ENCODE measurements at regions not wholly inside any gene's neighbourhood (a gene's known extent, or its start where the extent isn't known, plus 50 kb on each side); places are given as distances from the start of the nearest gene placed in this dataset.

DNA sequence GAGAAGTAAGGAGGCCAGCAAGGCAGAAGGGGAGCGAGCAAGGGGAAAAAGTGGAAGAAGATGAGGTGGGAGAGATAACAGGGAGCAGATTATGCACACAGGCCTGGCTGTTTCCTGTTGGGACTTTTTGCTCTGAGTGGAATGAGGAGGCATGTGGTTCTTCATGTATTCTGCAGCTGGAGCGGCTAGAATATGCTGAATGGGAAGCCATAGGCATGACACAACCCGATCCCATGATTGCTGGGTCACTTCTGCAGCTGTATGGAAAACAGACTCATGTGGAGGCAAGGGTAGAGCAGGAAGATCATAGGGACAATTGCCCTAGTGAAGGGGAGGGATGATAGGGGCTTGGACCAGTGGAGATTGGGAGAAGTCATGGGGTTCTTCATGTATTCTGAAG lies 206.0 kb upstream of the SUCLG2 start:
- no peaks in the 10 kb centered on the region for H3K27me3 ChIP-seq
- H3K9me3 ChIP-seq: no peaks in the 10 kb centered on the region
- no peaks in the 10 kb centered on the region for H3K36me3 ChIP-seq
- no peak overlapping the region for H3K27ac ChIP-seq
- H3K4me3 ChIP-seq: no peak overlapping the region
- DNase-seq: no peak
- TF ChIP-seq, protein P1, sequence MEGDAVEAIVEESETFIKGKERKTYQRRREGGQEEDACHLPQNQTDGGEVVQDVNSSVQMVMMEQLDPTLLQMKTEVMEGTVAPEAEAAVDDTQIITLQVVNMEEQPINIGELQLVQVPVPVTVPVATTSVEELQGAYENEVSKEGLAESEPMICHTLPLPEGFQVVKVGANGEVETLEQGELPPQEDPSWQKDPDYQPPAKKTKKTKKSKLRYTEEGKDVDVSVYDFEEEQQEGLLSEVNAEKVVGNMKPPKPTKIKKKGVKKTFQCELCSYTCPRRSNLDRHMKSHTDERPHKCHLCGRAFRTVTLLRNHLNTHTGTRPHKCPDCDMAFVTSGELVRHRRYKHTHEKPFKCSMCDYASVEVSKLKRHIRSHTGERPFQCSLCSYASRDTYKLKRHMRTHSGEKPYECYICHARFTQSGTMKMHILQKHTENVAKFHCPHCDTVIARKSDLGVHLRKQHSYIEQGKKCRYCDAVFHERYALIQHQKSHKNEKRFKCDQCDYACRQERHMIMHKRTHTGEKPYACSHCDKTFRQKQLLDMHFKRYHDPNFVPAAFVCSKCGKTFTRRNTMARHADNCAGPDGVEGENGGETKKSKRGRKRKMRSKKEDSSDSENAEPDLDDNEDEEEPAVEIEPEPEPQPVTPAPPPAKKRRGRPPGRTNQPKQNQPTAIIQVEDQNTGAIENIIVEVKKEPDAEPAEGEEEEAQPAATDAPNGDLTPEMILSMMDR (IDR thresholded peaks at IDR 0.05): no peak
- TF ChIP-seq POLR2A (IDR thresholded peaks at IDR 0.05): no peak
- intact Hi-C loops (cut with DNase I; ENCODE audit: low total_unique reads): no loop called here
- H3K4me1 ChIP-seq: no peaks in the 10 kb centered on the region

DNA sequence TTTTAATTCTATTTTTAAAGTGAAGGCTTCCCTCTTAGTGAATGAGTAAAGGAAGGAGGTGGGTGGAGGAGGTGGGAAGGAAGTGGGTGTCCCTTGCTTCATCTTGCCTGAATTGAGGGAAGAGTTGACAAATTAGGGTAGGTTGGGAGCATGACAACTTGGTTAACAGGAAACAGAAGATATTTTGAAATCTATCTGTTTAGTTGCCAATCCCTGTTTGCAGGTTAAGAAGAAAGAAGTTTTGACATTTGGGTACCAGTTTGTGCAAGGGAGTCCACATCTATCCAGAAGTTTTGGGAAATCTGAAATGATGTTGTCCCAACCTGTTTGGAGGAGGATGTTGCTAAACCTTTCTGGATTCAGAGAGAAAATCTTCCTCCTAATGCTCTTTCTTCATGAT lies 204.1 kb upstream of the SUCLG2 start:
- no peak overlapping the region for H3K27ac ChIP-seq
- no peaks in the 10 kb centered on the region for H3K36me3 ChIP-seq
- intact Hi-C loops (cut with DNase I; ENCODE audit: low total_unique reads): no loop called here
- H3K27me3 ChIP-seq: no peaks in the 10 kb centered on the region
- no peak for DNase-seq
- no peaks in the 10 kb centered on the region for H3K4me1 ChIP-seq
- H3K9me3 ChIP-seq: no peaks in the 10 kb centered on the region
- H3K4me3 ChIP-seq: no peak overlapping the region
- no peak for TF ChIP-seq POLR2A (IDR thresholded peaks at IDR 0.05)
- TF ChIP-seq, protein P1 (IDR thresholded peaks at IDR 0.05): no peak

DNA sequence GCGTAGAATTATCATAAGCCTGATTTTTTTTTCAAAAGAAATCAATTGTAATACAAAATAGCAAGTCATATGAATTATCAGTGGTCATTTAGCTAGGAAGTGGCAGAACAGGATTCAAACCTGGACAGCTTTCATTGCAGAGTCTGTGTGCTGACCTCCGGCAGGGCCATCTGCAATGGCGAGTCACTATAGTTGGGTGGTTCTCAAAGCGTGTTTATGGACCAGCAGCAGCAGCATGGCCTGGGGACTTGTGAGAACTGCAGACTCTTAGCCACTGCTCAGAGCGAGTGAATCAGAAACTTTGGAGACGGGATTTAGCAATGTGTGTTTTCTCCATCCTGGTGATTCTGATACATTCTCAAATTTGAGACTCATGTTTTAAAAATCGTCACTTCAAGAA lies 202.3 kb upstream of the SUCLG2 start:
- DNase-seq: no peak
- TF ChIP-seq, protein P1 (IDR thresholded peaks at IDR 0.05): no peak
- TF ChIP-seq POLR2A (IDR thresholded peaks at IDR 0.05): no peak
- H3K4me3 ChIP-seq: no peak overlapping the region
- H3K27ac ChIP-seq: no peak overlapping the region
- no peaks in the 10 kb centered on the region for H3K27me3 ChIP-seq
- no peaks in the 10 kb centered on the region for H3K9me3 ChIP-seq
- intact Hi-C loops (cut with DNase I; ENCODE audit: low total_unique reads): no loop called here
- no peaks in the 10 kb centered on the region for H3K4me1 ChIP-seq
- no peaks in the 10 kb centered on the region for H3K36me3 ChIP-seq

DNA sequence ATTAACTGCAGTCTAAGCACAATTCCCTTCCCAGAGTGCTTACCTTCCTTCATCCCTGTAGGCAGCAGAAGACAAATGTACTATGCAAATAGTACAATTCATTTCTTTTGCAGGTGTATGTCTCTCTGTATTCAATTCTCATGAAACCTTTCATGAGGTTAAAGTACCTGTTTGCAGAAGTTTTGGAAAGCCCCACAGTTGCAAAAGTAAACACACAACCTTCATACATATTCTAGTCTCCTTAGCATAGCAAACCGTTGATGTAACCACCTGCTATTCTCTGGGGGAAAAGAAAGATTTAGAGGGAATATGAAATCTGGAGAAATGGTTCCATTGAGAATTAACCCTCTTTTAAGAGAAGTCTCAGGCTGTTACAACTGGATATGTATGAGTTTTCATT lies 200.3 kb upstream of the SUCLG2 start:
- H3K27me3 ChIP-seq: no peaks in the 10 kb centered on the region
- H3K4me3 ChIP-seq: no peak overlapping the region
- no peaks in the 10 kb centered on the region for H3K36me3 ChIP-seq
- no peak for TF ChIP-seq POLR2A (IDR thresholded peaks at IDR 0.05)
- TF ChIP-seq, protein P1 (IDR thresholded peaks at IDR 0.05): no peak
- H3K4me1 ChIP-seq: no peaks in the 10 kb centered on the region
- no peaks in the 10 kb centered on the region for H3K9me3 ChIP-seq
- intact Hi-C loops (cut with DNase I; ENCODE audit: low total_unique reads): no loop called here
- H3K27ac ChIP-seq: no peak overlapping the region
- no peak for DNase-seq

DNA sequence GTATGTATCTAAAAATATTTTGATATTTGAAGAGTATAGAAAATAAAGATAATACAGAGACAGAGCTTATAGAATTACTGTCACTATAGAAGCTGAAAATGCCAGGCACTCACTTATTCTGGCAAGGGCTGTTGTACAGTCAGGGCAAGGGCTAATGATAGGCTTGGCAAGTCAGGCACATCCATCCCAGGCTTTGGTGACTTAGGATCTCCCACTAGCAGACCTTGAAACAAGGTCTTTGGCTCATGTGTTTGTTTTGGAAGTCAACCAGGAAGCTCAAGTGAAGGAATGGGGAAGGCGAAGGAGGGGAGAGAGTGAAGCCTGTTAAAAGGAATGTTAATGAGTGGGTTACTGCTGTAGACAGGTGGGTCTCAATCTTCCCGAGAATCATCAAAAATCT lies 199.1 kb upstream of the SUCLG2 start:
- Histone ChIP-seq H3K4me3 (no peak overlapping the region), H3K36me3 (no peaks in the 10 kb centered on the region), H3K4me1 (no peaks in the 10 kb centered on the region), H3K9me3 (no peaks in the 10 kb centered on the region), H3K27ac (no peak overlapping the region), H3K27me3 (no peaks in the 10 kb centered on the region)
- no peak for DNase-seq
- no peak for TF ChIP-seq POLR2A (IDR thresholded peaks at IDR 0.05)
- TF ChIP-seq, protein P1 (IDR thresholded peaks at IDR 0.05): no peak
- intact Hi-C loops (cut with DNase I; ENCODE audit: low total_unique reads): no loop called here
